ENCODE measurements at regions not wholly inside any gene's neighbourhood (a gene's known extent, or its start where the extent isn't known, plus 50 kb on each side); places are given as distances from the start of the nearest gene placed in this dataset.

GRCh38 chr4:149956678-149957077 lies 121.6 kb upstream of the DCLK2 start:
- H3K4me3 ChIP-seq = no peak overlapping the region
- H3K27me3 ChIP-seq = no peaks in the 10 kb centered on the region
- H3K9me3 ChIP-seq (ENCODE audit: low read depth) = no peaks in the 10 kb centered on the region
- no peak overlapping the region for H3K27ac ChIP-seq
- H3K4me1 ChIP-seq (ENCODE audit: low read depth) = no peaks in the 10 kb centered on the region
- no peaks in the 10 kb centered on the region for H3K36me3 ChIP-seq
- TF ChIP-seq CTCF (IDR thresholded peaks at IDR 0.05; ENCODE audit: low read depth, low read length) = no peak
- no peak for DNase-seq (ENCODE audit: low read depth in 1 of 2, low spot score in 1 of 2)

- TF ChIP-seq CTCF (IDR thresholded peaks at IDR 0.05; ENCODE audit: low read depth, low read length) = no peak
- peak in 1 of 2 donors; percentile 59 for DNase-seq (ENCODE audit: low read depth in 1 of 2, low spot score in 1 of 2)
- H3K27ac ChIP-seq = no peak overlapping the region
- no peaks in the 10 kb centered on the region for H3K4me1 ChIP-seq (ENCODE audit: low read depth)
- no peaks in the 10 kb centered on the region for H3K36me3 ChIP-seq
- no peaks in the 10 kb centered on the region for H3K9me3 ChIP-seq (ENCODE audit: low read depth)
- no peak overlapping the region for H3K4me3 ChIP-seq
- no peaks in the 10 kb centered on the region for H3K27me3 ChIP-seq
These were observed 116.2 kb upstream of the DCLK2 start for GRCh38 chr4:149961876-149962597.

- Histone ChIP-seq H3K4me1 (ENCODE audit: low read depth) (no peaks in the 10 kb centered on the region), H3K27me3 (no peaks in the 10 kb centered on the region), H3K9me3 (ENCODE audit: low read depth) (no peaks in the 10 kb centered on the region), H3K4me3 (no peak overlapping the region), H3K27ac (no peak overlapping the region), H3K36me3 (no peaks in the 10 kb centered on the region)
- TF ChIP-seq CTCF (IDR thresholded peaks at IDR 0.05; ENCODE audit: low read depth, low read length) = no peak
- no peak for DNase-seq (ENCODE audit: low read depth in 1 of 2, low spot score in 1 of 2)
These were observed 114.0 kb upstream of the DCLK2 start for GRCh38 chr4:149964001-149964796.

- Histone ChIP-seq H3K4me3 (no peak overlapping the region), H3K27me3 (no peaks in the 10 kb centered on the region), H3K27ac (no peak overlapping the region), H3K9me3 (ENCODE audit: low read depth) (no peaks in the 10 kb centered on the region), H3K36me3 (no peaks in the 10 kb centered on the region), H3K4me1 (ENCODE audit: low read depth) (no peaks in the 10 kb centered on the region)
- no peak for DNase-seq (ENCODE audit: low read depth in 1 of 2, low spot score in 1 of 2)
- no peak for TF ChIP-seq CTCF (IDR thresholded peaks at IDR 0.05; ENCODE audit: low read depth, low read length)
These were observed 113.0 kb upstream of the DCLK2 start for GRCh38 chr4:149965206-149965605.

- no peaks in the 10 kb centered on the region for H3K9me3 ChIP-seq (ENCODE audit: low read depth)
- TF ChIP-seq CTCF (IDR thresholded peaks at IDR 0.05; ENCODE audit: low read depth, low read length) = no peak
- H3K27ac ChIP-seq = no peak overlapping the region
- H3K36me3 ChIP-seq = no peaks in the 10 kb centered on the region
- no peaks in the 10 kb centered on the region for H3K4me1 ChIP-seq (ENCODE audit: low read depth)
- no peaks in the 10 kb centered on the region for H3K27me3 ChIP-seq
- H3K4me3 ChIP-seq = no peak overlapping the region
- no peak for DNase-seq (ENCODE audit: low read depth in 1 of 2, low spot score in 1 of 2)
These were observed 105.8 kb upstream of the DCLK2 start for GRCh38 chr4:149972407-149972806.

Data from cardiac muscle cell (in vitro differentiated cells and primary cell).